Activated CD4-positive, alpha-beta T cell treated with anti-CD3 and anti-CD28 coated beads, Interleukin-2, amount 10 ng/mL, durations not matched to agents 24 days and 14 days (primary cell): ENCODE measurements at regions not wholly inside any gene's neighbourhood (a gene's known extent, or its start where the extent isn't known, plus 50 kb on each side); places are given as distances from the start of the nearest gene placed in this dataset.
"Not testable (repeated sequence)": the region's sequence is repeated elsewhere in the genome, so short reads cannot be mapped to it uniquely, and the experiment has no call there.

Experiments
- DNase-seq: peaks from one replicate; pipeline ENCODE4 v3.0.0; 2022
- H3K27ac Mint-ChIP-seq: one replicate; pipeline ENCODE4 v1.8.0; 2022; ENCODE audit warnings: mild to moderate bottlenecking, mixed read lengths
- H3K27me3 Mint-ChIP-seq: one replicate; pipeline ENCODE4 v1.8.0; 2022; ENCODE audit warnings: mixed read lengths
- H3K36me3 Mint-ChIP-seq: one replicate; pipeline ENCODE4 v1.8.0; 2022; ENCODE audit warnings: low read depth, mild to moderate bottlenecking, mixed read lengths
- H3K4me1 Mint-ChIP-seq: one replicate; pipeline ENCODE4 v1.8.0; 2021; ENCODE audit warnings: mixed read lengths
- H3K4me3 Mint-ChIP-seq: one replicate; pipeline ENCODE4 v1.8.0; 2022; ENCODE audit warnings: mild to moderate bottlenecking, moderate library complexity, mixed read lengths
- H3K9me3 Mint-ChIP-seq: one replicate; pipeline ENCODE4 v1.8.0; 2021; ENCODE audit warnings: mixed read lengths
- intact Hi-C: fragments of 100-400 bp; cut with micrococcal nuclease; formaldehyde crosslinking; loops from one replicate; pipeline ENCODE4 v1.15.1; 2023

DNA sequence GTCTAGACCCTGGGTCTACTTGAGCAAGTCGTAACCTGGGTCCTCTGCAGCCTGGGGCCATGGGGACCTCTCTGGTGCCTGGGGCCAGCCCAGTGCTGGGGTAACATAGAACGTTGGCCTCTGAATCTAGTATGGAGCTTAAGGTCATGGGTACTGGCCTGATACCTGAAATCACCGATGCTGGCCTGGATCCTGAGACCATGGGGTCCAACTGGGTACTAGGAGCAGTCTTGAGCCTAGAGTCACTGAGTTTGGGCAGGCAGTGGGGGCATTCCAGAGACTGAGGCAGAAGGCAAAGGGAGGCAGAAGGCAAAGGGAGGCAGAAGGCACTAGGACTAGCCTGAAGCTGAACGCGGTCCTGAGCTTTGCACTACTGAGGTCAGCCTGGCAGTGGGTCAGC is 1121.1 kb upstream of the PRR20A start:
- Mint-ChIP-seq H3K9me3 (peaks cover 12% of the 10 kb centered on the region), H3K4me1 (no peaks in the 10 kb centered on the region), H3K36me3 (no peaks in the 10 kb centered on the region), H3K4me3 (no peak overlapping the region), H3K27me3 (no peaks in the 10 kb centered on the region), H3K27ac (no peak overlapping the region)
- intact Hi-C loops, result no loop called here
- DNase-seq, result no peak

- Mint-ChIP-seq H3K4me3 (no peak overlapping the region), H3K36me3 (no peaks in the 10 kb centered on the region), H3K27ac (no peak overlapping the region), H3K4me1 (no peaks in the 10 kb centered on the region), H3K9me3 (peaks cover 12% of the 10 kb centered on the region), H3K27me3 (no peaks in the 10 kb centered on the region)
- no peak for DNase-seq
- intact Hi-C loops, result no loop called here
Observed at GRCh38 chr13:56020425-56020824, 1120.3 kb upstream of the PRR20A start.

DNA sequence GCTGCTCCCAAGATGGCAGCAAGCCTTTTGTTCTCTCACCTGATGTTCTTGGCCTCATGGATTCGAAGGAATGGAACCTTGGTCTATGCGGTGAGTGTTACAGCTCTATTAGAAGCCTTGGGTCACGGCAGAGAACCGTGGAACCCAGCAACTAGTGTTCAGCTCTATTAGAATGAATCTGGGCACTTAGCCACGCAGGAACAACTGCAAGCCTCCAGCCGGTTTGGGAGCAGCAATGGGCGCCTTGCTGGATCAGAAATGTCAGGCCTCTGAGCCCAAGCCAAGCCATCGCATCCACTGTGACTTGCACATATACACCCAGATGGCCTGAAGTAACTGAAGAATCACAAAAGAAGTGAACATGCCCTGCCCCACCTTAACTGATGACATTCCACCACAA is 1100.7 kb upstream of the PRR20A start:
- Mint-ChIP-seq H3K27me3 (no peaks in the 10 kb centered on the region), H3K4me3 (no peak overlapping the region), H3K27ac (no peak overlapping the region), H3K36me3 (no peaks in the 10 kb centered on the region), H3K9me3 (peaks cover 21% of the 10 kb centered on the region), H3K4me1 (no peaks in the 10 kb centered on the region)
- no peak for DNase-seq
- intact Hi-C loops, result no loop called here

DNA sequence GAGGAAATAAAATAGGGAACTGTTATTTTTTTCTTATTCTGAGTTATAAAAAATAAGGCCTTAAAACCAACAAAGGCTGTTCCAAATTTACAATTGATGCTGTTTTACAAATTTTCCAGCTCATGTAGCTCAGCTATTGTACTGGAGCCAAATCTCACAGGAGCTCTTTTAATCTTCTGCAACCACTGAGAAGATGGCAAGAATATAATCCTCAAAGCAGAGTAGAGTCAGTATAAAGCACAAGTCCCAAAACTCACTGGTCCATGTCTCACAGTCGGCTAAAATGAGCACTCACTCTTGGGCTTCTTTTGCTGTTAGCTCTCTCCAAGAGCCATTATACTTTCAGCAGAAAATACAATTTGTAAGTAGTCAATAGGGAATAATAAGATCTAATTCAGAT is 1074.4 kb upstream of the PRR20A start:
- Mint-ChIP-seq H3K36me3 (no peaks in the 10 kb centered on the region), H3K9me3 (no peaks in the 10 kb centered on the region), H3K4me1 (no peaks in the 10 kb centered on the region), H3K4me3 (no peak overlapping the region), H3K27ac (no peak overlapping the region), H3K27me3 (no peaks in the 10 kb centered on the region)
- intact Hi-C loops, result no loop called here
- DNase-seq, result no peak

DNA sequence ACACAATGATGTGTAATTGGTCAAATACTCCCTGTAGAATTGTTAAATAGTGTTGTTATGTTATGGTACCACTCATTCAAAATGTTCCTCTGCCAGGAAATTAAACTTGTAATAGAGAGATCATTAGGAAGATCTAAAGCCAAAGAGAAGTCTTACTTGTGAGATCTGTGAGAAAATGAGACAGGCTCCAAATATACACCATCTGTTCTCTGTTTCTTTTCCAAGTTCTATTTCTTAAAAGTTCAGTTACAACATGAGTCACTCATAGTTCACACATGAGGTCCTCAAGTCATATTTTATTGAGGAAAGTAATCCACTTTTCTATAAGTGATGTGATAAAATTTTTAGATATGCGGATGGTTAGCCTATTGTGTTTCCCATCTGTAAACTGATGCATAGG is 1038.1 kb upstream of the PRR20A start:
- H3K27me3 Mint-ChIP-seq, result no peaks in the 10 kb centered on the region
- H3K27ac Mint-ChIP-seq, result no peak overlapping the region
- intact Hi-C loops, result no loop called here
- no peaks in the 10 kb centered on the region for H3K36me3 Mint-ChIP-seq
- H3K4me1 Mint-ChIP-seq, result no peaks in the 10 kb centered on the region
- H3K9me3 Mint-ChIP-seq, result peaks cover 7% of the 10 kb centered on the region
- no peak for DNase-seq
- no peak overlapping the region for H3K4me3 Mint-ChIP-seq

GRCh38 chr13:56110751-56111150 is 1030.0 kb upstream of the PRR20A start:
- intact Hi-C loops, result no loop called here
- H3K4me1 Mint-ChIP-seq, result no peaks in the 10 kb centered on the region
- H3K36me3 Mint-ChIP-seq, result no peaks in the 10 kb centered on the region
- no peak overlapping the region for H3K4me3 Mint-ChIP-seq
- H3K9me3 Mint-ChIP-seq, result peaks cover 20% of the 10 kb centered on the region
- no peak overlapping the region for H3K27ac Mint-ChIP-seq
- no peaks in the 10 kb centered on the region for H3K27me3 Mint-ChIP-seq
- DNase-seq, result no peak

GRCh38 chr13:56134524-56134923 is 1006.2 kb upstream of the PRR20A start:
- Mint-ChIP-seq H3K27ac (no peak overlapping the region), H3K27me3 (no peaks in the 10 kb centered on the region), H3K4me3 (no peak overlapping the region), H3K9me3 (no peaks in the 10 kb centered on the region), H3K36me3 (no peaks in the 10 kb centered on the region), H3K4me1 (no peaks in the 10 kb centered on the region)
- no peak for DNase-seq
- intact Hi-C loops, result no loop called here

- no peaks in the 10 kb centered on the region for H3K27me3 Mint-ChIP-seq
- no peaks in the 10 kb centered on the region for H3K36me3 Mint-ChIP-seq
- H3K9me3 Mint-ChIP-seq, result peaks cover 8% of the 10 kb centered on the region
- DNase-seq, result no peak
- H3K27ac Mint-ChIP-seq, result no peak overlapping the region
- no peak overlapping the region for H3K4me3 Mint-ChIP-seq
- H3K4me1 Mint-ChIP-seq, result no peaks in the 10 kb centered on the region
- intact Hi-C loops, result no loop called here
Observed at GRCh38 chr13:56166864-56167263, 973.9 kb upstream of the PRR20A start.

DNA sequence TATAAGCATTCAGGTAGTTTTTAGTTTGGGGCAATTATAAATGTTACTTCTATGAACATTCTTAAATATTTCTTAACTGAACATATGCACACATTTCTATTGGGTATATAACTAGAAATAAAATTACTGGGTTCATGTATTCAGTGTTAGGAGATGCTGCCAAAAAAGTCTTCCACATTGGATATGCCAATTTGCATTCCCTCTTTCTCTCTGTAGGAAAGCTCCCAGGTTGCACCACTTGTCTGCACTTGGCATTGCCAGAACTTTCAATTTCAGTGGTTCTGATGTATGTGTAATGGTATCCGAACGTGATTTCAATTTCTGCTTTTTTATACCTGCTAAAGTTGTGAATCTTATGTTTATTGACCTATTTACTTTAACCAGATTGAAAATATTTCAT is 972.1 kb upstream of the PRR20A start:
- H3K27ac Mint-ChIP-seq, result no peak overlapping the region
- H3K36me3 Mint-ChIP-seq, result no peaks in the 10 kb centered on the region
- peaks cover 8% of the 10 kb centered on the region for H3K9me3 Mint-ChIP-seq
- intact Hi-C loops, result no loop called here
- DNase-seq, result no peak
- no peaks in the 10 kb centered on the region for H3K4me1 Mint-ChIP-seq
- H3K4me3 Mint-ChIP-seq, result no peak overlapping the region
- H3K27me3 Mint-ChIP-seq, result no peaks in the 10 kb centered on the region

GRCh38 chr13:56173346-56173745 is 967.4 kb upstream of the PRR20A start:
- no peak overlapping the region for H3K4me3 Mint-ChIP-seq
- DNase-seq, result no peak
- H3K27me3 Mint-ChIP-seq, result no peaks in the 10 kb centered on the region
- no peaks in the 10 kb centered on the region for H3K4me1 Mint-ChIP-seq
- peaks cover 9% of the 10 kb centered on the region for H3K9me3 Mint-ChIP-seq
- intact Hi-C loops, result no loop called here
- no peak overlapping the region for H3K27ac Mint-ChIP-seq
- H3K36me3 Mint-ChIP-seq, result no peaks in the 10 kb centered on the region

DNA sequence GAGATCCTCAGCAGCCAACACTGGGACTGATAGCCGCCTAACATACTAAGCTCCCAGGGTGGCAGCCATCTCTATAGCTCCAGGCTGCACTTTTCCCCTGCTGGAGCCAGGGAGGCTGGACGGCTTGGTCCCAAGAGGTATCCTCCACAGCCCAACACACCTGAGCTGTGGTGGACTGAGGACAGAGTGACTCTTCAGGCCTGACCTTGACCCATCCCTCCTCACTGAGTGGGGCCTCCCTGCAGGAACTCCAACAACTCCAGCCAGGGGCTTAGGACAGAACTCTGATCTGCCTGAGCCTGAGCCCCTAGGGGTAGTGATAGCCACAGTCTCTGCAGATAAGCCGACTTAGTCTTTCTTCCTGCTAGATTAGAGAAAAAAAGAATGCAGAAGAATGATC is 958.1 kb upstream of the PRR20A start:
- no peaks in the 10 kb centered on the region for H3K27me3 Mint-ChIP-seq
- no peaks in the 10 kb centered on the region for H3K36me3 Mint-ChIP-seq
- DNase-seq, result no peak

DNA sequence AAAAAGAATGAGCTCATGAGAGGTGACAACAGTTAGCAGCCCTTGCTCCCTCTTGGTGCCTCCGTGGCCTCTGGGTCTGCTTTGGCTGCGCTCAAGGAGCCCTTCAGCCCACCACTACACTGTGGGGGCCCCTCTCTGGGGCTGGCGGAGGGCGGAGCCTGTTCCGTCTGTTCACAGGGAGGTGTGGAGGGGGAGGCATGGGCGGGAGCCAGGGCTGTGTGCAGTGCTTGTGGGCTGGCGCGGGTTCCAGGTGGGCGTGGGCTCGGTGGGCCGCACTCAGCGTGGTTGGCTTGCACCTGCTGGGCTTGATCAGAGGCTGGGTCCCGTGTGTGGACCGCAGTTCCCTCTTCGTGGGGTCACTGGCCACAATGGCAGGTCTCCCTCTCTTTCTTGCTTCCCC is 953.4 kb upstream of the PRR20A start:
- intact Hi-C loops, result no loop called here
- H3K4me1 Mint-ChIP-seq, result no peaks in the 10 kb centered on the region
- H3K36me3 Mint-ChIP-seq, result no peaks in the 10 kb centered on the region
- H3K4me3 Mint-ChIP-seq, result no peak overlapping the region
- H3K27me3 Mint-ChIP-seq, result no peaks in the 10 kb centered on the region
- no peak overlapping the region for H3K27ac Mint-ChIP-seq
- H3K9me3 Mint-ChIP-seq, result peaks cover 4% of the 10 kb centered on the region
- DNase-seq, result no peak

More for the DNA sequence above, 958.1 kb upstream of the PRR20A start:
- Mint-ChIP-seq H3K27ac (no peak overlapping the region), H3K9me3 (peaks cover 4% of the 10 kb centered on the region), H3K4me3 (no peak overlapping the region), H3K4me1 (no peaks in the 10 kb centered on the region)
- intact Hi-C loops, result no loop called here

DNA sequence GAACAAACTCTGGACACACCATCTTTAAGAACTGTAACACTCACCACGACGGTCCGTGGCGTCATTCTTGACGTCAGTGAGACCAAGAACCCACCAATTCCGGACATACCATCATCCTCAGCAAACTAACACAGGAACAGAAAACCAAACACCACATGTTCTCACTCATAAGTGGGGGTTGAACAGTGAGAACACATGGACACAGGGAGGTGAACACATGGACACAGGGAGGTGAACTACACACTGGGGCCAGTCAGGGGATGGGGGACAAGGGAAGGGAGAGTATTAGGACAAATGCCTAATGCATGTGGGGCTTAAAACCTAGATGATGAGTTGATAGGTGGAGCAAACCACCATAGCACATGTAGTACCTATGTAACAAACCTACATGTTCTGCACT is 952.1 kb upstream of the PRR20A start:
- intact Hi-C loops, result not testable (repeated sequence)

GRCh38 chr13:56189439-56189838 is 951.3 kb upstream of the PRR20A start:
- Mint-ChIP-seq H3K36me3 (no peaks in the 10 kb centered on the region), H3K9me3 (no peaks in the 10 kb centered on the region), H3K4me1 (no peaks in the 10 kb centered on the region), H3K27me3 (no peaks in the 10 kb centered on the region), H3K27ac (no peak overlapping the region), H3K4me3 (no peak overlapping the region)
- intact Hi-C loops, result no loop called here
- DNase-seq, result no peak

More for the DNA sequence above, 952.1 kb upstream of the PRR20A start:
- H3K4me3 Mint-ChIP-seq, DNase-seq, H3K27ac Mint-ChIP-seq, H3K27me3 Mint-ChIP-seq, H3K36me3 Mint-ChIP-seq, H3K4me1 Mint-ChIP-seq, H3K9me3 Mint-ChIP-seq: not testable (repeated sequence)

GRCh38 chr13:56189978-56190377 is 950.7 kb upstream of the PRR20A start:
- intact Hi-C loops, result no loop called here

More at GRCh38 chr13:56189978-56190377, 950.7 kb upstream of the PRR20A start:
- Mint-ChIP-seq H3K4me1 (no peaks in the 10 kb centered on the region), H3K27ac (no peak overlapping the region), H3K9me3 (no peaks in the 10 kb centered on the region), H3K36me3 (no peaks in the 10 kb centered on the region), H3K4me3 (no peak overlapping the region), H3K27me3 (no peaks in the 10 kb centered on the region)
- DNase-seq, result no peak
